Liver (tissue), 3 donors: ENCODE measurements at regions not wholly inside any gene's neighbourhood (a gene's known extent, or its start where the extent isn't known, plus 50 kb on each side); places are given as distances from the start of the nearest gene placed in this dataset.

Experiments
- ATF3 ChIP-seq: IDR thresholded peaks from 2 replicates; pipeline ENCODE4 v1.6.1; 2016; ENCODE audit warnings: antibody characterized with exemption
- CTCF ChIP-seq: fragments of 150-350 bp; IDR thresholded peaks from 2 replicates; pipeline ENCODE4 v1.5.1; 2017; ENCODE audit warnings: improper control_type of control experiment, low read depth, low read length; ENCODE audit not compliant: missing input control
- EGR1 ChIP-seq, 2 donors: IDR thresholded peaks; 2 replicates each; pipeline ENCODE4 v1.6.1; 2016 to 2018; ENCODE audit warnings: antibody characterized with exemption in 2 of 2, low read depth in 2 of 2
- FOXA1 ChIP-seq: IDR thresholded peaks from 2 replicates; pipeline ENCODE4 v1.6.1; 2016; ENCODE audit warnings: antibody characterized with exemption
- JUND ChIP-seq, 2 donors: IDR thresholded peaks; 2 replicates each; pipeline ENCODE4 v1.6.1; 2016; ENCODE audit warnings: antibody characterized with exemption in 2 of 2
- MAX ChIP-seq: IDR thresholded peaks from 2 replicates; pipeline ENCODE4 v1.6.1; 2016; ENCODE audit warnings: antibody characterized with exemption
- RAD21 ChIP-seq, 2 donors: IDR thresholded peaks; 2 replicates each; pipeline ENCODE4 v1.6.1; 2016; ENCODE audit warnings: antibody characterized with exemption in 2 of 2, mild to moderate bottlenecking in 2 of 2
- REST ChIP-seq: IDR thresholded peaks from 2 replicates; pipeline ENCODE4 v1.6.1; 2016; ENCODE audit warnings: antibody characterized with exemption, mild to moderate bottlenecking
- RXRA ChIP-seq, 2 donors: IDR thresholded peaks; 2 replicates each; pipeline ENCODE4 v1.6.1; 2017 to 2018; ENCODE audit warnings: antibody characterized with exemption in 2 of 2, mild to moderate bottlenecking in 1 of 2
- SP1 ChIP-seq: IDR thresholded peaks from 2 replicates; pipeline ENCODE4 v1.6.1; 2018; ENCODE audit warnings: antibody characterized with exemption, mild to moderate bottlenecking
- TAF1 ChIP-seq: conservative IDR thresholded peaks from 2 replicates; pipeline ENCODE4 v1.6.1; 2016; ENCODE audit warnings: antibody characterized with exemption, mild to moderate bottlenecking
- donor health status: healthy.
- donor health status: healthy.

- TF ChIP-seq CTCF (no peak), RAD21 (IDR thresholded peaks at IDR 0.05) (no peak), TAF1 (no peak), ATF3 (no peak), FOXA1 (no peak), JUND (IDR thresholded peaks at IDR 0.05) (no peak), RXRA (IDR thresholded peaks at IDR 0.05) (no peak), MAX (no peak), REST (no peak), SP1 (no peak), EGR1 (IDR thresholded peaks at IDR 0.05; ENCODE audit: low read depth in 2 of 2) (no peak)
These were observed 138.8 kb downstream of the NTMT2 start for GRCh38 chr1:170284512-170284911.
